Colonic mucosa (tissue), 4 donors: ENCODE measurements at regions not wholly inside any gene's neighbourhood (a gene's known extent, or its start where the extent isn't known, plus 50 kb on each side); places are given as distances from the start of the nearest gene placed in this dataset.

ENCODE experiments used
- DNase-seq: peaks from one replicate; pipeline ENCODE4 v3.0.0-alpha.2; 2020
- H3K27ac ChIP-seq: fragments of 200-600 bp; one replicate; pipeline ENCODE4 v1.8.0; 2021
- H3K27me3 ChIP-seq: fragments of 200-600 bp; one replicate; pipeline ENCODE4 v1.8.0; 2021
- H3K36me3 ChIP-seq: fragments of 200-600 bp; one replicate; pipeline ENCODE4 v1.8.0; 2021
- H3K4me1 ChIP-seq: fragments of 200-600 bp; one replicate; pipeline ENCODE4 v1.8.0; 2021; ENCODE audit warnings: mild to moderate bottlenecking
- H3K4me3 ChIP-seq: fragments of 200-600 bp; one replicate; pipeline ENCODE4 v1.8.0; 2021
- H3K9ac ChIP-seq, 2 donors: one replicate each; pipeline ENCODE4 v1.7.0; 2013; ENCODE audit warnings: control low read depth in 2 of 2, low read depth in 2 of 2, low read length in 2 of 2
- H3K9me3 ChIP-seq: fragments of 200-600 bp; one replicate; pipeline ENCODE4 v1.8.0; 2021
- CTCF ChIP-seq: fragments of 200-600 bp; IDR thresholded peaks from one replicate; pipeline ENCODE4 v1.8.0; 2022; ENCODE audit warnings: antibody characterized with exemption, mild to moderate bottlenecking
- intact Hi-C: fragments of 100-400 bp; cut with DNase I; formaldehyde crosslinking; loops from one replicate; pipeline ENCODE4 v1.14.1; 2022
- donor health status: healthy.
- donor health status: DM: no; HTN: no; CAD: no.
- donor health status: DM: no; HTN: no; CAD: no.

DNA sequence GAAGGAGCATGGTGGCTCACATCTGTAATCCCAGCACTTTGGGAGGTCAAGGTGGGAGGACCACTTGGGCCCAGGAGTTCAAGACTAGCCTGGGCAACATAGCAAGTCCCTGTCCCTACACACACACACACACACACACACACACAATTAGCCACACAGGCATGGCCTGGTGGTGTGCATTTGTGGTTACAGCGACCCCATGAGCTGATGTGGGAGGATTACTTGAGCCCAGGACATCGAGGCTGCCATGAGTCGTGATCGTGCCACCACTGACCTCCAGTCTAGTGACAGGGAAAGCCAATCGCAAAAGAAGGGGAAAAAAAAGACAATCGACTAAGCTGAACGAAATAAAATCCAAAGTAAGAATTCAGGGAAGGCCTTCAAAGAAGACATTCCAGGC, 67.9 kb downstream of the TBX3 start:
- no peaks in the 10 kb centered on the region for H3K9me3 ChIP-seq

GRCh38 chr12:114614040-114614439, 69.9 kb downstream of the TBX3 start:
- H3K4me1 ChIP-seq, result no peaks in the 10 kb centered on the region
- no peak overlapping the region for H3K9ac ChIP-seq
- no peak for TF ChIP-seq CTCF
- H3K4me3 ChIP-seq, result no peak overlapping the region
- no peaks in the 10 kb centered on the region for H3K36me3 ChIP-seq
- H3K27me3 ChIP-seq, result no peaks in the 10 kb centered on the region
- no peaks in the 10 kb centered on the region for H3K9me3 ChIP-seq
- H3K27ac ChIP-seq, result no peak overlapping the region
- intact Hi-C loops, result no loop called here
- DNase-seq, result no peak

More for the DNA sequence above, 67.9 kb downstream of the TBX3 start:
- Histone ChIP-seq H3K9ac (no peak overlapping the region), H3K4me1 (no peaks in the 10 kb centered on the region), H3K27me3 (no peaks in the 10 kb centered on the region), H3K4me3 (no peak overlapping the region), H3K36me3 (no peaks in the 10 kb centered on the region), H3K27ac (no peak overlapping the region)
- no peak for TF ChIP-seq CTCF
- intact Hi-C loops, result no loop called here
- no peak for DNase-seq

GRCh38 chr12:114612062-114612461, 71.9 kb downstream of the TBX3 start:
- intact Hi-C loops, result no loop called here
- no peaks in the 10 kb centered on the region for H3K4me1 ChIP-seq
- H3K27me3 ChIP-seq, result no peaks in the 10 kb centered on the region
- H3K27ac ChIP-seq, result no peak overlapping the region
- H3K4me3 ChIP-seq, result no peak overlapping the region
- TF ChIP-seq CTCF, result no peak
- no peaks in the 10 kb centered on the region for H3K9me3 ChIP-seq
- no peak for DNase-seq
- H3K9ac ChIP-seq, result no peak overlapping the region
- no peaks in the 10 kb centered on the region for H3K36me3 ChIP-seq

DNA sequence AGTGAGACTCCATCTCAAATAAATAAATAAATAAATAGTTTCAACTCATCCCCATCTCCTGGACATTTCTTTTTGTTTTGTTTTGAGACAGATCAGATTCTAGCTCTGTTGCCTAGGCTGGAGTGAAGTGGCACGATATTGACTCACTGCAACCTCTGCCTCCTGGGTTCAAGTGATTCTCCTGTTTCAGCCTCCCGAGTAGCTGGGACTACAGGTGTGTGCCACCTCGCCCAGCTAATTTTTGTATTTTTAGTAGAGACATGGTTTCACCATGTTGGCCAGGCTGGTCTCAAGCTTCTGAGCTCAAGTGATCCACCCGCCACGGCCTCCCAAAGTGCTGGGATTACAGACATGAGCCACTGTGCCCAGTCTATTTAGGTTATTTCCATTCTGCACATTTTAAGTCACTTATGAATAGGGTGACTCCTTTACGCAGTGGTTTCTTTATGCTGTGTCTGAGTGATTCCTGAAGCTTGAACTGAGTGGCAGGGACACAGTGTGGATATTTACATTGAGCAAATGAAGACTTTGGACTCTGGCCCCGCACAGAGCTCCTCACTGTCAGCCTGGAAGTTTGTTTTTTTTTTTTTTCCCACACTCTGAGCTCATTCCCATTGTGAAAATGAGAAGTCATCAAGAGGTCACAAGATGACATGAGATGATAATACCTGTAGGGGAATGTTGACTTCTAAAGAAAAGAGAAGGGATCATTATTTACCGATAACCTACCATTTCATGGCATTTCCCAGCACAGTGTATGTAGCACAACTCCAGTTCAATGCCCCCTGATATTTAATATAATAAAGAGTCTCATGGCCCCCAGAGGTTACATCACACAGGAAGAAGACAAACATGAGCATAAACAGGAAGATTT, 72.6 kb downstream of the TBX3 start:
- peak; percentile 41 for DNase-seq
- no peaks in the 10 kb centered on the region for H3K27me3 ChIP-seq
- H3K27ac ChIP-seq, result no peak overlapping the region
- H3K4me1 ChIP-seq, result no peaks in the 10 kb centered on the region
- intact Hi-C loops, result no loop called here
- H3K9ac ChIP-seq, result no peak overlapping the region
- H3K4me3 ChIP-seq, result no peak overlapping the region
- no peak for TF ChIP-seq CTCF
- H3K9me3 ChIP-seq, result no peaks in the 10 kb centered on the region
- H3K36me3 ChIP-seq, result no peaks in the 10 kb centered on the region

DNA sequence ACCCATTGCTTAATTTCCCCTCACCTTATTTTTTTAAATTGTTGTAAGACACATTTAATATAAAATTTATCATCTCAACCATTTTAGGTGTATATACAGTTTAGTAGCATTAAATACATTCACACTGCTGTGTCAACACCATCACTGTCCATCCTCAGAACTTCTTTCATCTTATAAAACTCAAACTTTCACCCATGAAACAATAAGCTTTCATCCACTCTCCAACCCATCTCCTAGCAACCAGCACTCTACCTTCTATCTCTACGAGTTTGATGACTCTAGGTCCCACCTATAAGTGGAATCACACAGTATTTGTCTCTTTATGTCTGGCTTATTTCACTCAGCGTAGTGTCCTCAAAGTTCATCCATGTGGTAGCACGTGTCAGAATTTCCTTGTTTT, 75.5 kb downstream of the TBX3 start:
- Histone ChIP-seq H3K9me3 (no peaks in the 10 kb centered on the region), H3K27me3 (no peaks in the 10 kb centered on the region), H3K27ac (no peak overlapping the region), H3K36me3 (no peaks in the 10 kb centered on the region), H3K9ac (no peak overlapping the region), H3K4me3 (no peak overlapping the region), H3K4me1 (no peaks in the 10 kb centered on the region)
- no peak for DNase-seq
- intact Hi-C loops, result no loop called here
- TF ChIP-seq CTCF, result no peak
